ENCODE measurements at regions not wholly inside any gene's neighbourhood (a gene's known extent, or its start where the extent isn't known, plus 50 kb on each side); places are given as distances from the start of the nearest gene placed in this dataset.

DNA sequence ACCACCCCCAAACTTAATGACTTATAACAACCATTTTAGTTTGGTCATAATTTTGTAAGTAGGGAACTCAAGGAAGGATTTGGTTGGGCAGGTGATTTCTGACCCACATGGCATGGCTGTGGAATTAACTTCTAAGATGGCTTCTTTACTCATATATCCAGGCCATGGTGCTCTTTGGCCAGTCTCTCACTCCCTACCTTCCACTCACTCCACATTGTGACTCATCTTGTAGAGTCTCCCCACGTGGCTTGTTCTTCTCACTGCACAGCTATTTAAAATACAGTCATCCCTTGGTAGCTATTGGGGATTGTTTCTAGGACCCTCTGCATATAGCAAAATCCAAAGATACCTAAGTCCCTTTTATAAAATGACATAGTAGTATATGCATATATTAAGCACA is 76.6 kb upstream of the MAST4 start:
- Histone ChIP-seq H3K79me2 (ENCODE audit: insufficient read depth, low read depth, low read length) (no peaks in the 10 kb centered on the region), H3K9me3 (ENCODE audit: low read length) (no peaks in the 10 kb centered on the region; the same call in 1 of the 2 replicates), H3K9me2 (ENCODE audit: insufficient read depth, low read length) (no peaks in the 10 kb centered on the region), H3K4me2 (ENCODE audit: low read length) (no peak overlapping the region), H4K20me1 (ENCODE audit: insufficient read depth, low read length) (no peaks in the 10 kb centered on the region), H3K27ac (ENCODE audit: low read depth, low read length, poor library complexity, severe bottlenecking) (no peak overlapping the region), H2AFZ (ENCODE audit: low read length) (no peak overlapping the region), H3K4me3 (ENCODE audit: low read depth, low read length, poor library complexity, severe bottlenecking) (no peak overlapping the region), H3K4me1 (ENCODE audit: insufficient read depth, low read length, poor library complexity, severe bottlenecking) (no peaks in the 10 kb centered on the region), H3K36me3 (ENCODE audit: insufficient read depth, low read length) (no peaks in the 10 kb centered on the region)
- CTCF ChIA-PET (ENCODE audit: unreplicated experiment), result no interaction called here
- no peak for TF ChIP-seq EZH2phosphoT487 (IDR thresholded peaks at IDR 0.05; ENCODE audit: borderline replicate concordance, low read depth, low read length)
- TF ChIP-seq, protein P1, sequence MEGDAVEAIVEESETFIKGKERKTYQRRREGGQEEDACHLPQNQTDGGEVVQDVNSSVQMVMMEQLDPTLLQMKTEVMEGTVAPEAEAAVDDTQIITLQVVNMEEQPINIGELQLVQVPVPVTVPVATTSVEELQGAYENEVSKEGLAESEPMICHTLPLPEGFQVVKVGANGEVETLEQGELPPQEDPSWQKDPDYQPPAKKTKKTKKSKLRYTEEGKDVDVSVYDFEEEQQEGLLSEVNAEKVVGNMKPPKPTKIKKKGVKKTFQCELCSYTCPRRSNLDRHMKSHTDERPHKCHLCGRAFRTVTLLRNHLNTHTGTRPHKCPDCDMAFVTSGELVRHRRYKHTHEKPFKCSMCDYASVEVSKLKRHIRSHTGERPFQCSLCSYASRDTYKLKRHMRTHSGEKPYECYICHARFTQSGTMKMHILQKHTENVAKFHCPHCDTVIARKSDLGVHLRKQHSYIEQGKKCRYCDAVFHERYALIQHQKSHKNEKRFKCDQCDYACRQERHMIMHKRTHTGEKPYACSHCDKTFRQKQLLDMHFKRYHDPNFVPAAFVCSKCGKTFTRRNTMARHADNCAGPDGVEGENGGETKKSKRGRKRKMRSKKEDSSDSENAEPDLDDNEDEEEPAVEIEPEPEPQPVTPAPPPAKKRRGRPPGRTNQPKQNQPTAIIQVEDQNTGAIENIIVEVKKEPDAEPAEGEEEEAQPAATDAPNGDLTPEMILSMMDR (conservative IDR thresholded peaks at IDR 0.05; ENCODE audit: low read length), result no peak
- DNase-seq (ENCODE audit: low spot score), result no peak
- BruUV-seq (replicated peaks), result no TSS peak
- intact Hi-C loops (cut with micrococcal nuclease; ENCODE audit: unreplicated experiment), result no loop called here
- POLR2A ChIA-PET, result interaction anchor here (0.6 kb wide), 1 partner anchor 24 kb away, joined by 3 read pairs; no protein-coding TSS in a partner anchor

GRCh38 chr5:66520854-66521253 is 75.3 kb upstream of the MAST4 start:
- no peaks in the 10 kb centered on the region for H3K36me3 ChIP-seq (ENCODE audit: insufficient read depth, low read length)
- H4K20me1 ChIP-seq (ENCODE audit: insufficient read depth, low read length), result no peaks in the 10 kb centered on the region
- intact Hi-C loops (cut with micrococcal nuclease; ENCODE audit: unreplicated experiment), result no loop called here
- H3K9me3 ChIP-seq (ENCODE audit: low read length), result no peaks in the 10 kb centered on the region; the same call in 1 of the 2 replicates
- H3K4me3 ChIP-seq (ENCODE audit: low read depth, low read length, poor library complexity, severe bottlenecking), result no peak overlapping the region
- no peak for TF ChIP-seq EZH2phosphoT487 (IDR thresholded peaks at IDR 0.05; ENCODE audit: borderline replicate concordance, low read depth, low read length)
- TF ChIP-seq, protein P1 (conservative IDR thresholded peaks at IDR 0.05; ENCODE audit: low read length), result no peak
- CTCF ChIA-PET (ENCODE audit: unreplicated experiment), result no interaction called here
- POLR2A ChIA-PET, result no interaction called here
- no peaks in the 10 kb centered on the region for H3K4me1 ChIP-seq (ENCODE audit: insufficient read depth, low read length, poor library complexity, severe bottlenecking)
- H2AFZ ChIP-seq (ENCODE audit: low read length), result no peak overlapping the region
- no TSS peak for BruUV-seq (replicated peaks)
- no peak overlapping the region for H3K27ac ChIP-seq (ENCODE audit: low read depth, low read length, poor library complexity, severe bottlenecking)
- no peak overlapping the region for H3K4me2 ChIP-seq (ENCODE audit: low read length)
- H3K9me2 ChIP-seq (ENCODE audit: insufficient read depth, low read length), result no peaks in the 10 kb centered on the region
- H3K79me2 ChIP-seq (ENCODE audit: insufficient read depth, low read depth, low read length), result no peaks in the 10 kb centered on the region
- DNase-seq (ENCODE audit: low spot score), result no peak

GRCh38 chr5:66527478-66528035 is 68.6 kb upstream of the MAST4 start:
- Histone ChIP-seq H3K4me3 (ENCODE audit: low read depth, low read length, poor library complexity, severe bottlenecking) (no peak overlapping the region), H3K9me2 (ENCODE audit: insufficient read depth, low read length) (no peaks in the 10 kb centered on the region), H4K20me1 (ENCODE audit: insufficient read depth, low read length) (no peaks in the 10 kb centered on the region), H3K4me1 (ENCODE audit: insufficient read depth, low read length, poor library complexity, severe bottlenecking) (no peaks in the 10 kb centered on the region), H3K9me3 (ENCODE audit: low read length) (no peaks in the 10 kb centered on the region), H3K36me3 (ENCODE audit: insufficient read depth, low read length) (no peaks in the 10 kb centered on the region), H2AFZ (ENCODE audit: low read length) (no peak overlapping the region), H3K4me2 (ENCODE audit: low read length) (no peak overlapping the region), H3K27ac (ENCODE audit: low read depth, low read length, poor library complexity, severe bottlenecking) (no peak overlapping the region), H3K79me2 (ENCODE audit: insufficient read depth, low read depth, low read length) (no peaks in the 10 kb centered on the region)
- intact Hi-C loops (cut with micrococcal nuclease; ENCODE audit: unreplicated experiment), result no loop called here
- no peak for TF ChIP-seq EZH2phosphoT487 (IDR thresholded peaks at IDR 0.05; ENCODE audit: borderline replicate concordance, low read depth, low read length)
- TF ChIP-seq, protein P1 (conservative IDR thresholded peaks at IDR 0.05; ENCODE audit: low read length), result no peak
- BruUV-seq (replicated peaks), result no TSS peak
- DNase-seq (ENCODE audit: low spot score), result no peak
- ChIA-PET CTCF (ENCODE audit: unreplicated experiment) (no interaction called here), POLR2A (interaction anchor here (1.2 kb wide), 1 partner anchor 240 kb away, joined by 3 read pairs; no protein-coding TSS in a partner anchor)
